Epithelial cell of prostate (primary cell): ENCODE measurements at regions not wholly inside any gene's neighbourhood (a gene's known extent, or its start where the extent isn't known, plus 50 kb on each side); places are given as distances from the start of the nearest gene placed in this dataset.

ENCODE experiments used
- DNase-seq: peaks from one replicate; pipeline ENCODE4 v3.0.0-alpha.2; 2011; ENCODE audit warnings: low read depth, low spot score
- H3K27ac ChIP-seq: fragments of 450-650 bp; 2 replicates; pipeline ENCODE4 v1.5.1; 2017; ENCODE audit warnings: mild to moderate bottlenecking

DNA sequence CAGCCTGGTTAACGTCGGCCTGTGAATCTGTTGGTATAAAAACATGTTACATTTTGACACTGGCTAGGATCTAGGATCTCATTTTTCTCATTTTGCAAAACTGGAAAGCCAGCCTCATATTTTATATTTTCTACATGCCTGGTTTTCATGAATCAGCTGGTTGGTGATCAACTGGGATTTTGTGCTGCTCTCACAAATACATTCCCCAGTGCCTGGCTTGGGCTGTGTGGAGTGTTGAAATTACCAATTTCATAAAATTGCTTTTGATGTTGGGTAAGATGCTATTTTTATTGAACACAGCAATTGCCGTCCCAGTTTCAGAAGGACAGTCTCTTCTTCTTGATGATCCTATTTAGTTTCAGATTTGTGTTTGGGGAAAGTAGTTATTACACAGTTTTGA is 604.3 kb downstream of the TAFA4 start:
- no peak for DNase-seq
- no peak overlapping the region for H3K27ac ChIP-seq

DNA sequence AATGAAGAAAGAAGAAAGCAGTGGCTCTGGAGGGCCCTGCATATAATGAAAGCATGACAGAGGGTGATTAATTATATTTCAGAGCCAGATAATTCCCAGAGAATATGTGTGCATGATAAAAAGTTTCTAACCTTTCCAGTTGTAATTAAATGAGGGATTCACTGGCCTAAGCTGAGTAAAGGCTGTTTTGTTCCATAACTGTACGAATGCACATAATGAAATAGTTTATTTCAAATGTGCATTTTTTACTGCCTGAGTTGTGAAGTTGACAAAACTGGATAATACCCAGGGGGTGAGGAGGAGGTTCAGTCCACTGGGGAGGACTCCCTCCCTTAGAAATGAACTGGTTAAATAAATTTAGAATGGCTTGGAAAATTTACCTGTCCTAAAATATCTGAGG is 616.4 kb downstream of the TAFA4 start:
- H3K27ac ChIP-seq: no peak overlapping the region
- no peak for DNase-seq

DNA sequence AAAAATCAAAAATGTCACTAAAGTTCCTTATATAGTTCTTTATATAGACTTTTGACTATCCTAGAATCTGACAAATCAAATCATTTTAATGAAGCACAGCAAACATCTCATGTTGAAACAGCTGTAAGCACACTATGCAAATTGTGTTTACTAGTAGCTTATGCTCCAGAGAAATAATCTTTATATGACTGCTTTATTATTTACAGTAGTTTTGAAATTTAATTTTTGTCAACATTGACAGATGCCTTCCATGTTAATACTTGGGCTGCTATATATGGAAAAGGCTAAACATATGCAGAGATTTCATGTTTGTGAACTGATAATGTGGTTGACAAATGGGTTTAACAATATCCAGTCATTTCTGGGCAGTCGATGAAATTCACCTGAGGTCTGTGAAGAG is 616.8 kb downstream of the TAFA4 start:
- DNase-seq: no peak
- no peak overlapping the region for H3K27ac ChIP-seq

DNA sequence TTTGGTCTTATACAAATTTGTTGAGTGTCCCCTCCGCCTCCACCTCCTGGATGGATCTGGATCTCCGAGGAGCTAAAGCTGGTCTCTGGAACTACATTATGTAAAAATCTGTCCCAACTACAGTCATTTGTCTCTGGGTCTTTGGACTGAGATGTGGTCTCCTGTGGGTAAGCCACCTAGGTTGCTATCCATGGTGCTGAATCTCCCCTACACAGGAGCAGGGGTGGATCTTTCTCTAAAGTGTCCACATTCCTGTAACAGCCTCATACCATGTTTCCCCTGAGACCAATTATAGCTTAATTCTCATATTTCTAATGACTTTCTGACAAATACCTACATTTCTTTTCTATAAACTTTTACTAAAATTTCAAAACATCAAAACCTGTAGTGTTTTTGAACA is 625.8 kb downstream of the TAFA4 start:
- DNase-seq: no peak
- H3K27ac ChIP-seq: no peak overlapping the region

DNA sequence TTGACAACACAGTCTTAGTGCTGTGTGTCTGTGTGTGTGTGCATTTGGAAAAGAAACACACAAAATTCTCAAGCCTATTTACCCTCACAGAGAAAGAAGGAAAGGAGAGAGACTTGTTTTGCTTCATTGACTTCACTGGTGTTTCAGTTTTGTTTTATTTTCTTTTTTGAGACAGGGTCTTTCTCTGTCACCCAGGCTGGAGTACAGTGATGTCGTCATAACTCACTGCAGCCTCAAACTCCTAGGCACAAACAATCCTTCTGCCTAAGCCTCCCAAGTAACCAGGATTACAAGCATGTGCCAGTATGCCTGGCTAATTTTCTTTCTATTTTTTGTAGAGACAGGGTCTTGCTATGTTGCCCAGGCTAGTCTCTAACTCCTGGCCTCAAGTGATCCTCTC is 636.9 kb downstream of the TAFA4 start:
- no peak overlapping the region for H3K27ac ChIP-seq
- no peak for DNase-seq

DNA sequence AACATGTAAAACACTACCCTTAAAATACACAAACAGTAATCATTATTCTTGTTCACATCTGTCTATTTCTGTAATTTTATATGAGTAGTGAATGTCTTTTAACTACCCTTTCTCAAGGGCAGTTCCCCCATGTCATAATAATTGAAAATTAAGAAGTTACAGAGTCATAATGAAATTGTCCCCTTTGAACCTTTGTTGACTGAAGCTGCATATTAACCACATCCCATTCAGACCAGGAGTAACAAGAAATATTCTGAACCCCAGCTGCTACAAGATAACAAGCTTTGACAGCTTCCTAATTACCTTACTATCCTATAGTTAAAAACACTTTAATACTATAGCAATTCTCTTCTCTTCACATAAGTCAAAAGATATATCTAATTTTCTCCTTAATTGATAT is 635.9 kb upstream of the SUCLG2 start:
- DNase-seq: no peak
- no peak overlapping the region for H3K27ac ChIP-seq

DNA sequence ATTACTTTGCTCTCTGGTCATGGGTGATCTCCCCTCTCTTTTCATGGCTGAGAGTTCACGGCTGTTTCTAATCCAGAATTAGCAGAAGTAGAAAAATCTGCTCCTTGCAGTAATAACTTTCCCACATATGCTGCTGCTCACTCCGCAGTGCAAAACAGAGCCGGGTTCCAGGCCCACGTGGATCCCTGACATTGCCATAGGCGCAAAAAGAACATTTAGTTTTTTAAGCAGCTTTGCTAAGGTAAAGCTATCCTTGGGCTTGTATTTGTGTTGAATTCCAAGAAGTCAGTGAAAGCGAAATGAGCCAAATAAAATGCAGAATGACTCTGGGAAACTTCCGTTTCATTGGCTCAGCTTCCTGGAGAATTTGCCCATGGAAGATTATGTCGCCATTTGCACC is 633.7 kb upstream of the SUCLG2 start:
- no peak for DNase-seq
- no peak overlapping the region for H3K27ac ChIP-seq

DNA sequence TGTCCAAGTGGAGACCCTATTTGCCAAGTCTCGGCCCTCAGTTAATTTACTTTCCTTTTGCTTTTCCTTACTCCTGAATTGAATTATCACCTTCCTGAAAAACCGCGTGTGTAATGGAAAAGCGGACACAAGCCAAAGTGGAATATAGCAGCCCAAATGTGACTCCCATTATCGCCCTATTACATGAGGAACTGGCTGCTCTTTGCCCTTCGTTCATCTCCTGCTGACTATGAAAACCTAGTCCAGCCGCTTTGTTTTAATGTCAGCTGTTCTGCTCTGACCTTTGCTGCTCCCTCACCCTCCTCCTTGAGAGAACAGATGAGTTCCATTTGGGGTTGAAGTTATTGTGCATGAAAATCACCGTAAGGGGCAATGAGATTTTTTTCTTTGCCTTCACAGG is 632.7 kb upstream of the SUCLG2 start:
- H3K27ac ChIP-seq: no peak overlapping the region

DNA sequence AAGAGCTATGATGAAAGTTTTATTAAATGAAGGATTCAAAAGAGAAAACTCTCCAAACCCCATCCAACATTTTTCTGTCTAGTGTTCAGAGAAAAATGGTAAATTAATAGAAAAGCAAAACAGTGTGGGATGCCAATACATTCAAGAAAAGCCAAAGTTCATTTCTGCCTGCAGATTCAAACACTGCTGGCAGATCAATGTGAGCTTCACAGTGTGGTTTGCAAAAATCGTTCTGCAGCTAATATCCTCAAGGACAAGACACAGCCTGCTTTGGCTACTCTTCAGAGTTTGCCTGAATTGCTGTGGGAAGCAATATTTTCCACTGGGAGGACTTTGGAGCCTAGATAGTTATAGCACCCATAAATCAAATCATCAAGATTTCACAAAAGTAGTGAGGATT is 619.9 kb upstream of the SUCLG2 start:
- DNase-seq: no peak
- H3K27ac ChIP-seq: no peak overlapping the region

More for the DNA sequence above, 632.7 kb upstream of the SUCLG2 start:
- DNase-seq: no peak

DNA sequence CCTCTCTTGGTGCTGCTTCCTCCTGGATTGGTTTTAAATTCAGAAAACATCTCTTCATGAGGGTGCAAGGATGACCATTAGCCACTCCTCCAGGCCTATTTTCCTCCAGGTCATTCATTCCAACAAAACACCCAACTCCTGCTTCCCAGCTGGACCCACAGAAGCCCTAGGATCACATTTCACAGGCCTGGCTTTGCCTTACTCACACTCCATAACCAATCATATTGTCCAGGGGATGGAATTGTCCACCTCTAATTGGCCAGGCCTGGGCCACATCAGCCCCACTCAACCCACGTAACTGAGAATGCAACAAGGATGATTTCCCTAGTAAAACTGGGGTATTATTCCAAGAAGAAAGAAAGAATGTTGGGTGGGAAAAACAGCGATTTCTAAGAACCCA is 616.7 kb upstream of the SUCLG2 start:
- DNase-seq: no peak
- H3K27ac ChIP-seq: no peak overlapping the region

DNA sequence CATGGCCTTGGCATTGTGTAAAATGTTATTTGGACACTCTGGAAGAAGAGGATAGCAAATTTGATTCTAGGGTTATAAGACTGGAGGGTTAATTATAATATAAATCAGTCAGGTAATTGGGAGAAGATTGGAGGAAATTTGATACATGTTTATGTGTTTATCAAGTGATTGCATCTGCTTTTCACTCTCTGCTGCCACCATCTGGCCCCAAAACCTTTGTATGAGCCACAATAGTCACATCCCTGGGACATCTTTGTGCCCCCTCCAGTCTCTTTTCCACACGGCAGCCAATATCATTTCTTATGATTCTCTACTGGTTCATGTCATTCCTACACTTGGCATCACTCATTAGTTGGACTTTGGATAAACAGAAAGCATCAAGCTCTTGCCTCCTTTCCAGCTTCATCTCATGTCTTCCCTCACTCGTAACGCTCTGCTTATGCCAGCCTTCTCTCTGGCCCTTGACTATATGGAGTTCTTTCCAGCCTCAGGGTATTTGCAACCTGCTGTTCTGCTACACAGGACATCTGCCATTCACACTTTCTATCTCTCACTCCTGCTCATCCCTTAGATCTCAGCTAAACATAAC is 602.3 kb upstream of the SUCLG2 start:
- H3K27ac ChIP-seq: no peak overlapping the region
- no peak for DNase-seq

DNA sequence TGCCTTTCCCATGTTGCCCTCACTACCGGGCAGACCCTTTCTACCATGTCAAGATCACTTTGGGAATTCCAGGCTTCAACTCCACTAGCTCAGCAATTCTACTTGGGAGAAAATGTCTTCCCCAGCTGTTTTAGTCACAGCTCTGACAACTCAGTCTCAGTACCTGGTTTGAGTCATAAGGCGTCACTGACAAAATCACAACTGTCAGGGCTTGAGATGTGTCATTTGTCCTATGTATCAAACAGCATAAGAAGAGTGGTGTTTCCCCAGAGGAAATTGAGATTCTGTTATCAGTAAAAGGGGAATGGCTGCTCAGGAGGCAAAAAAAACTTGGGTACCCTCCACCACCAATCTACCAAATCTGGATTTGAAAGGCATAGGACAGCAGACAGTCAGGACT is 594.9 kb upstream of the SUCLG2 start:
- DNase-seq: no peak
- no peak overlapping the region for H3K27ac ChIP-seq

DNA sequence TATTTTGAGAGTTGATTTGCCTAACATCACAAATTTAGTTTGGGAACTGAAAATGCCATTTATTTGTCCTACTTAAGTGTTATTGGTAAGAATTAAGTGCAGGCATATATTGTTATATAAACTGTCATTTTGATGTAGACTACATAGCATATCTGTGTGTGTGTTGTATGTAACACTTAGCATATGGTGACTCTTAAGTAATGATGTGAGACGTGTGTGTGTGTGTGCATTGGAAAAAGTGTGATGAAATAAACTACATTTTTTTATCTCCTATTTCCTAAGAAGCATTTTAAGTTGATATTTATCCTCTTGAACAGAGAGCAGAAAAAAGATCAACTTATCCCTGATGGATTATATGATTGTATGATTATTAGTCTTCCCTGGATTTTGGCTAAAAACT is 588.2 kb upstream of the SUCLG2 start:
- DNase-seq: no peak
- no peak overlapping the region for H3K27ac ChIP-seq

DNA sequence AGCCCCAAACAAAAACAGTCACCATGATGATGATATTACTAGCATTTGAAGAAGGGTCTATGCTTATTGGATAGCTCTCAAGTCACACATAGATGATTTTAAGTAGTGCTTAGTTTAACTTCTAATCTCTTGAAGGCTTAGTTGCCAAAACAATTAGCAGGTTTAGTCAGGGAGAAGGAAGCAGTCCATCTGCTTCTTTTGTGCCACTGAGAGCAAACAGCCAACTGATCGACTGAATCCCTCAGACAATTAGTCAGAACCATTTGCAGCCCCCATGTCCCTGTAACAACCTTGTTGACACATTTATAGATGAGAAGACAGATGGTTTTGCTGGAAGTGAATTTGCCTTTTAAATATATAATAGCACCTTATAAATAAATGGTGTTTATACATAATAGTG is 585.1 kb upstream of the SUCLG2 start:
- no peak overlapping the region for H3K27ac ChIP-seq
- DNase-seq: no peak

DNA sequence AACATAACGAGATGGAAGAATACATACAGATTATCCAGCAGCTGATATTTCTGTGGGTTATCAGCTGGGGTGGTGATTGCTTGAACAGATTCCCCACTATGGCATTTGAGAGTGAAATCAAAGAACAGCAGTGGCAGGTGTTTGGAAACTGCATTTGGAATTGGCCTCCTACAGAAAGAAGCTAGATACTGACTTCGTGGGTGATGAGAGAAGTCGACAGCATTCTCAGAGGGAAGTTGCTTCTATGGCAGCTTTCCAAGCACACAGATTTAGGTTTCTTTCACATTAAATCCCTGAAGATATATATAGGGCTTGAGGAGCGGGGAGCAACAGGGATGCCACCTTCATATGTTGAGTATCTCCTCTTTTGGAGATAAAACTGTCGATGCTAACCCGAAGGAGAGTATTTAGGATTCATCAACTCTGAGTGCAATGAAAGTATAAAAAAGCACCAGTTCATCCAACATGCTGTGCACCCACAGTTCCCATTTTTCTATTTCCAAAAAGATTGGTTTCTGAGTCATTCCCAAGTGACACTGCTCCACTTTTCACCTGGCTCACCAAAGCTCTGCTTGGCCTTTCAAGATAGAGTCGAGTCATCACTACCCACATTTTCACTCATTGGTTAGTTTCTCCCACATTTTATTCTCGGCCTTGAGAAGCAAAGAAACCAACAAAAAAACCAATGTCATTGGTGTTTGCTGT is 579.8 kb upstream of the SUCLG2 start:
- DNase-seq: no peak
- H3K27ac ChIP-seq: no peak overlapping the region

DNA sequence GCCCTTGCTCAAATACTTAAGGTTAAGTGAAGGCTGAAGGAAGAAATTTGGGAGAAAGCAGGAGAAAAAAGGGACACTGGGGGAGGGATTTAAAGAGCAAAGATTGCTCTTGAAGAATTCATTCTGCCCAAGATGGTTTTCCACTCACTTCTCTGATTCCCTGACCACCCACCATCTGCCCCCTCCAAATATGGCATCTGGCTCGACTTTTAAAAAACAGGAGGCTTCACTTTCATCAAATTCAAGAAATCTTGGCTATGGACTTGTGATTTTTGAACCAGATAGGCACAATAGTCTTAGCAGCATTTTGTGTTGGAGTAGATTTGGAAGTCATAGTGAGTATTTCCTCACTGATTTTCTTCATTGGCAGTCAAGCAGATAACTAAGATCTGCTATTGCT is 574.4 kb upstream of the SUCLG2 start:
- no peak for DNase-seq
- H3K27ac ChIP-seq: no peak overlapping the region

DNA sequence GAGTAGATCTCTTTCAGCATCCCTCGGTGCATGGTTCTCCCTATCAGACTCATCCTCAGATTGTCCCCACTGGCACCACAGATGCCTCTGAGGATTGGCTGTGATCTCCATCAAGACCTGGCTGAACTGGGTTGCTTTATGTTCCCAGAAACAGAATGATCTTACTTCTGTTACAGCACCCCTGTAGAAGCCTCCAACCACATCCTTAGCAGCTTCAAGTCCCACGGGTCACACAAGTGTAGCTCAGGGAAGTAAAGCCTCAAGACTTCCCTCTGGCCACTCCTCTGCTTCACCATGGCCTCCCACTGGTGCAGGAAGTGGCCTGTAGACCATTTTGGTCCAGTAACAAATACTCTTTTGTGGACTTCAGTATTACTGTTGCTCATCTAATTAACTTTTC is 566.4 kb upstream of the SUCLG2 start:
- DNase-seq: no peak
- no peak overlapping the region for H3K27ac ChIP-seq

DNA sequence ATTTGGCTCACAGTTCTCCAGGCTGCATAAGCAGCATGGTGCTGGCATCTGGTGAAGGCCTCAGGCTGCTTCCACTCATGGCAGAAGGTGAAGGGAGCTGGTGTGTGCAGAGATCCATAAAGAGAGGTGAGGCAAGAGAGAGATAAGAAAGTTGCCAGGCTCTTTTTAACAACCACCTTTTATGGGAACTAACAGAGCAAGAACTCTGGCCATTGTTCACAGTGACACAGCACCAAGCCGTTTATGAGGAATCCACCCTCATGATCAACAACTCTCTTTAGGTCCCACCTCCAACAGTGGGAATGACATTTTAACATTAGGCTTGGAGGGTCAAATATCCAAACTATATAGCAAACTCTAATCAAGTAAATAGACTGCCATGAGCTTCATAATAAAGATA is 557.2 kb upstream of the SUCLG2 start:
- DNase-seq: no peak
- H3K27ac ChIP-seq: no peak overlapping the region

DNA sequence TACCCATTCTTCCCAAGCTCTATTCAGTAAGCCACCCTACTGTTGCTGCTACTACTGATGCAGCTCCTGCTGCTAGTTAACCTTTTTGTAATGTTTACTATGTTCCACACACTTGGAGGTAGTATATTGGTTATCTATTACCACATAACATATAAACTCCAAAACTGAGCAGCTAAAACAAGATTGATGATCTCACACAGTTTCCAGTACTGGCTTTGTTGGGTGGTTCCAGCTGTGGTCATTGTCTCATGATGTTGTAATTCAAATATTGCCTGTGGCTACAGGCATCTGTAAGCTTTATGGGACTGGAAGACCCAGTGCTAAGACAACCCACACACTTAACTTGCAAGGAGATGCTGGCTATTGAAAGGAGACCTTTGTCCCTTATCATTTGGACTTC is 556.2 kb upstream of the SUCLG2 start:
- DNase-seq: no peak
- no peak overlapping the region for H3K27ac ChIP-seq

DNA sequence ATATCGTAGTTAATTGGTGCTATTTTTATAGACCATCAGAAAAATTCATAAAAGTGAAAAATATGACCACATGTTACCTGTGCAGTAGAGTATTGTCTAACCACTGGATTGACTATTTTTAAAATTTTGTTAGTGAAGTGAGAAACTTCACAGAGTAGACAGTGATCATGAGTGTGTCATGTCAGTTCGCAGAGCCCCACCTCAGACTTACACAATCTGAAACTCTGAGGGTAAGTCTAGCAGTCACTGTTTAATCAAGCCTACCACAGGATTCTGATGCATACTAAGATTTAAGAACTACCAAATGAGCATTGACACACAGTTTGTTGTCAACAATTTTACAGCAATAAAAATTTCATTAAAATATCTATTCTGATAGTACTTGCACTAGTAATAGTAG is 552.9 kb upstream of the SUCLG2 start:
- H3K27ac ChIP-seq: no peak overlapping the region
- DNase-seq: no peak

DNA sequence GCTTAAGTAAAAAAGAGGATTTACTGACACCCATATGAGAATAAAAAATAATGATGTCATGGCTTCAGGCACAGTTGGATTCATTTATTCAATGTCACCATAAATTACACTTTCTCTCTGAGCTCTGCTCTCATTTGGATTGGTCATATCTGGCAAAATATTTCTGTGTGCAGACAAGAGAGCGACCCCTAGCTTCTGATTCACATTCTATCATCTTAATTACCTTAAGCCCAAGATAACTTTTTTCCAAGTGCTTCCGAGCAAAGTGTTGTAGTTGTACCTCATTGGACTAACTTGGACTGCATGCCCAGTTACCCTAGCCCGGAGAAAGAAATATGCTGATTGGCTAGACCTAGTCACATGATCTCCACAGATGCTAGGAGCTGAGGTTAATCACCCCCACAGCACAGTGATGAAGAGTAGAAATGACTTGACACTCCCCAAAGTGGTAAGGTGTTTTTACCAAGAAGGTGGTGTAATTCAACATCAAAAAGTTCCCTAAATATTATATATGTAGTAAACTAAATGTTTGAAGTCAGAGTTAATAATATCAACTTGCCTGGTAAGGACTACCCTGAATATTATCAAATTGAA is 552.2 kb upstream of the SUCLG2 start:
- DNase-seq: no peak
- H3K27ac ChIP-seq: no peak overlapping the region

DNA sequence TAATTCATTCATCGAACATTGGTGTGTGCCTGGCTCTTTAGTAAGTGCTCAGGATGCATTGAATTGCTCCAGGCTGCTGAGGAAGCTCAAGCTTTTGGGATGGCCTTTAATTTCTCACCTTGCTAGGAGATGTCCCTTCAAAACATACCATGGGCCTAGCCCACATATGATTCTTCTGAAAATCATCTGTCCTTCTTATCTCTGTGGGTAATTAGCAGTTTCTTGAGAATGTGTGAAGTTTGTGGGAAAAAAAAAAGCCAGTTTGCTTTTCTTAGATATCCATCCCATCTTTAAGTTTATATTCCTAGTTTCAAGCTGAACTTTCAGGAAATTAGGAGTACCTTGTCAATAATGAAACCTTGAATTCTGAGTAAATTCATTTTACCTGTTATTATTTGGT is 532.3 kb upstream of the SUCLG2 start:
- DNase-seq: no peak
- H3K27ac ChIP-seq: no peak overlapping the region
